GM18498 (cell line): ENCODE measurements at regions not wholly inside any gene's neighbourhood (a gene's known extent, or its start where the extent isn't known, plus 50 kb on each side); places are given as distances from the start of the nearest gene placed in this dataset.
"Not testable (repeated sequence)": the region's sequence is repeated elsewhere in the genome, so short reads cannot be mapped to it uniquely, and the experiment has no call there.

Experiments used
- ATAC-seq: cut with Tn5 transposase; IDR thresholded peaks from one replicate; pipeline ENCODE4 v1.9.1; 2021; ENCODE audit warnings: mild to moderate bottlenecking, moderate library complexity; ENCODE audit not compliant: unreplicated experiment

GRCh38 chr6:145075425-145075824, 659.9 kb downstream of the EPM2A start:
- no peak for ATAC-seq

GRCh38 chr6:145076115-145076841, 659.0 kb downstream of the EPM2A start:
- ATAC-seq: no peak

- ATAC-seq: no peak
Observed at GRCh38 chr6:145077382-145077781, 657.9 kb downstream of the EPM2A start.

GRCh38 chr6:145080651-145081050, 654.7 kb downstream of the EPM2A start:
- ATAC-seq: no peak

GRCh38 chr6:145081677-145082076, 653.6 kb downstream of the EPM2A start:
- ATAC-seq: no peak

- no peak for ATAC-seq
Observed at GRCh38 chr6:145082359-145082758, 653.0 kb downstream of the EPM2A start.

GRCh38 chr6:145086197-145086596, 649.1 kb downstream of the EPM2A start:
- ATAC-seq: peak; percentile 56

- ATAC-seq: peak; percentile 72
Observed at GRCh38 chr6:145087034-145087433, 648.3 kb downstream of the EPM2A start.

- ATAC-seq: no peak
Observed at GRCh38 chr6:145090801-145091585, 644.3 kb downstream of the EPM2A start.

GRCh38 chr6:145091586-145092142, 643.7 kb downstream of the EPM2A start:
- ATAC-seq: no peak

- no peak for ATAC-seq
Observed at GRCh38 chr6:145092554-145092953, 642.8 kb downstream of the EPM2A start.

GRCh38 chr6:145093226-145093625, 642.1 kb downstream of the EPM2A start:
- ATAC-seq: no peak

GRCh38 chr6:145096846-145097245, 638.5 kb downstream of the EPM2A start:
- no peak for ATAC-seq

GRCh38 chr6:145098127-145098526, 637.2 kb downstream of the EPM2A start:
- not testable (repeated sequence) for ATAC-seq

GRCh38 chr6:145099713-145100112, 635.6 kb downstream of the EPM2A start:
- no peak for ATAC-seq

GRCh38 chr6:145110109-145110508, 625.2 kb downstream of the EPM2A start:
- ATAC-seq: no peak

- ATAC-seq: not testable (repeated sequence)
Observed at GRCh38 chr6:145111407-145111806, 623.9 kb downstream of the EPM2A start.

GRCh38 chr6:145112711-145113148, 622.6 kb downstream of the EPM2A start:
- ATAC-seq: no peak

- no peak for ATAC-seq
Observed at GRCh38 chr6:145115638-145116037, 619.7 kb downstream of the EPM2A start.

GRCh38 chr6:145116591-145117178, 618.6 kb downstream of the EPM2A start:
- no peak for ATAC-seq

GRCh38 chr6:145118224-145118623, 617.1 kb downstream of the EPM2A start:
- ATAC-seq: no peak
